ENCODE measurements at regions not wholly inside any gene's neighbourhood (a gene's known extent, or its start where the extent isn't known, plus 50 kb on each side); places are given as distances from the start of the nearest gene placed in this dataset.
"Not testable (repeated sequence)": the region's sequence is repeated elsewhere in the genome, so short reads cannot be mapped to it uniquely, and the experiment has no call there.

DNA sequence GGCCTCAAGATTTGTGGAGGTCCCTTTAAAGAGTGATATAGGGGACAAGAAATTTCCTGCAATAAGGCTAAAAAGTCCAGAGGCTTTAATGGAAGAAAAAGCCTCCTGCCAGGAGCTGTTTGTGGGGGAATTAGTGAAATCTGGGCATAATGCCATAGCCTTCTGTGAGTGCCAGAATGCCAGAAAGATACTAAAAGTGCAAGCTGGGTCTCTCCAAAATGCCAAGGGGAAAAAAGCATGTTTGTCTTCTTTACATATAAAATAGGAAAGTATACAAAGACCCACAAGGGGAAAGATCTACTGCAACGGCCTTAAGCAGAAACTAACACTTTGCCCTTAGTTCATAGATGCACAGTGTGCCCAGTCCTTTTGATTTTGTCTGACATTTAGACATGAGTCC is 647.7 kb upstream of the ZNF804A start:
- no peak for DNase-seq

DNA sequence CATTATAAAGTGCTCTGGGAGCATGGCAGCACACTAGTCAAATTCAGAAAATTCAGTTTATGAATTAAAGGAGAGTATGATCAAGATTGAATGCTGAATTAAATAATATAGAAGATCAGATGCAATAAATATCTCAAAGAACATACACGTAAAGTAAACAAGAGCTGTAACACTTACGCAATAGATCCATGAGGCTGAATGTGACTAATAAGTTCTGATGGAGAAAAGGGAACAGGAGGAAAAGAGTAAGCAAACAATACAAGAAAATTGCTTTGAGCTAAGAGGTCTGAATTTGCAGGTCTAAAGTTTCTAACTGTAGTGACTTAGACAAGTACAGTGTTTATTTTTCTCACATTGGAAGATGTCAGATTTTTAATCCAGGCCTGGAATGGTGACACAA is 646.7 kb upstream of the ZNF804A start:
- DNase-seq, result no peak

DNA sequence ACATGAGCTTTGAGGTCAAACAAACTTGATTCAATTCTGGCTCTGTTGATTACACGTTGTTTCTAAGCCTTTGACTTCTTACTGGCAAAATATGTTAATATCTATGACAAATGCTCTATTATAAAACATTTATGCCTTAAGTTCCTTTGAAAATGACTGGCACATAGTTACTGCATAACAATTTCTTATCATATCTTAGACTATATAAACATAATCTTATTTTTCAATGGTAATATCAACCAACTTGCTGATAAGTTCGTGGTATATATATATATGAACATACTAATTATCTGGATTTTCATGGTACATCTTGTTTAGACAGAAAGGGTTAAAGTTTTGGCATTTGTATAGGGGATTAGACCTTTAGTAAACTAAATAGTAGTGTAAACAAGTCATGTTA is 645.6 kb upstream of the ZNF804A start:
- DNase-seq, result no peak

DNA sequence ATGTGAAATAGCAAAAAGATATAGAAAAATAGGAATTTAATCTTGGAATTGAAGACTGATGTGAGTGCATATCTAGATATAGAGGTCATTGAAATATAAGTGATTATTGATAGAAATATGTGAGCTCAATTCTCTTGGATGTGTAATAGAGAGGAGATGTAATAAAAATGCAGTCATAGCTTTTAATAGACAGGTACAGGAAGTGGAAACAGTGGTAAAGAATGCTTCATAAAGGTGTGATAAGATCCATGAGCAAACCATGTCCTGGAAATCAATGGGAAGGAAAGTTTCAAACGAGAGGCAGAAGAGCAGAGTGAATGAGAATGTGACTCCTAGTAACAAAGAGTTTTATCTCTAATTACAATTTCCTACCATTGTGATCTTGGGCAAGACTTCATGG is 634.7 kb upstream of the ZNF804A start:
- DNase-seq, result no peak

DNA sequence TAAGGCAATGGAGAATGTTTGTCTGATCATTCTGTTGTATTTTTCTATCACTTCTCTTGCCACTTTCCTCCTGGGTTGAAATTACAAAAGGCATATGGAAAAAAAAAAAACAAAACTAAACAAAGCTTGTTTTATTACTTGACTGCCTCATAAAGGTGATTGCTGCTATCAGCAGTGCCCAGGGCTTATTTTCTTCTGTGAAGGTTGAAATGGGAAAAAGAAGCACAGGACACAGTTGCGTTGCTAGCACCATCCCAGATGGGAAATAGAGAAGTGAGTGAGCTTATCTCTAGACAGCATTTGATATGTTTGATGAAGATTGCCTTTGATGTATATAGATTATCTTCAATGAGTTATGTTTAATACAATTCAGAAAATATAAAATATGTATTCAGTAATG is 633.8 kb upstream of the ZNF804A start:
- no peak for DNase-seq

DNA sequence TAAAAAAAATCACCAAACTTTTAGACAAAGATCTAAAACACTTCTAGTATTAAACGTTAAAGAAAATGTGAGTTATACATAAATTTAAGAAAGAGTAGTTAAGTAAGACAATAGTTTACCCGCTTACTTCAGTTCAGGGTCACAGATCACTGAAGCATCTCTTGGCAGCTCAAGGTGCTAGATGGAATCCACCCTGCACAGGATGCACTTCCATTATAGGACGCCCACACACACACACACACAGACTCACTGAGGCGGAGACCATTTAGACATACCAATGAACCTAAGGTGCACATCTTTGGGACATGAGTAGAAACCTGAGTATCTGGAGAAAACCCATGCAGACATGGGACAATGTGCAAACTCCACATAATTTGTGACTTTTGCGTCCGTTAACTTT is 630.6 kb upstream of the ZNF804A start:
- DNase-seq, result no peak

DNA sequence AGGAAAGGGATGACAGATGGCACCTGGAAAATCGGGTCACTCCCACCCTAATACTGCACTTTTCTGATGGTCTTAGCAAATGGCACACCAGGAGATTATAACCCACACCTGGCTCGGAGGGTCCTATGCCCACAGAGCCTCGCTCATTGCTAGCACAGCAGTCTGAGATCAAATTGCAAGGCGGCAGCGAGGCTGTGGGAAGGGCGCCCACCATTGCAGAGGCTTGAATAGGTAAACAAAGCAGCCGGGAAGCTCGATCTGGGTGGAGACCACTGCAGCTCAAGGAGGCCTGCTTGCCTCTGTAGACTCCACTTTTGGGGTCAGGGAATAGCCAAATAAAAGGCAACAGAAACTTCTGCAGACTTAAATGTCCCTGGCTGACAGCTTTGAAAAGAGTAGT is 622.7 kb upstream of the ZNF804A start:
- DNase-seq, result not testable (repeated sequence)

DNA sequence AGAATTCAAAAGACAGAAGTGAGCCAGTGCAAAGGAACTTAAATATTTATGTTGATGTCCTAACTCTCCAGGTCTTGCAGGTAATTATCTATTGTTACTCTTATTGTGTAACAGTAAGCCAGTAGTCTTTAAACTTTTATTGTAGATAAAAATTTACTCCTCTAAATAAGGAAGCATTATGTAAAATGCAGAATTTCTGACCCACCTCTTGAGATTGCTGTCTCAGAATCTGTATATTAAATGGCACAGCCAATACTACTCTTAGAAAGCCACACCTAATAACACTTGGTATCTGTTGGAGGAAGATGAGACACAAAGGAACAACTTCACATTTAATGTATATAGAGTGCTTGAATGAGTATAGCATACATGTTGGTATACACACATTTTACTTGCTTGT is 613.5 kb upstream of the ZNF804A start:
- DNase-seq, result no peak

DNA sequence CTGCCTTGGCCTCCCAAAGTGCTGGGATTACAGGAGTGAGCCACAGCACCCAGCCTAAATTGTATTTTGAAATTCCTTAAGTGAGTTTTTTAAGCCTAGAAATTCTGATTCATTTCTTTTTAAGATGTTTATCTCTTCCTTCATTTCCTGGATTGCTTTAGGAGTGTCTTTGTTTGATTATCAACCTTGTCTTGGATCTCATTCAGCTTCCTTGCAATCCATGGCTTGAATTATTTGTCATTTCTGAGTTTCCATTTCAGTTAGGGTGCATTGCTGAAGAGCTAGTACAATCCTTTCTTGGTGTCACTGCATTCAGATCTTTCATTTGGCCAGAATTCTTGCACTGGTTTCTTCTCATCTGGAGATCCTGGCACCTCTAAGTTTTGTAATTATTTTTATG is 606.4 kb upstream of the ZNF804A start:
- no peak for DNase-seq

DNA sequence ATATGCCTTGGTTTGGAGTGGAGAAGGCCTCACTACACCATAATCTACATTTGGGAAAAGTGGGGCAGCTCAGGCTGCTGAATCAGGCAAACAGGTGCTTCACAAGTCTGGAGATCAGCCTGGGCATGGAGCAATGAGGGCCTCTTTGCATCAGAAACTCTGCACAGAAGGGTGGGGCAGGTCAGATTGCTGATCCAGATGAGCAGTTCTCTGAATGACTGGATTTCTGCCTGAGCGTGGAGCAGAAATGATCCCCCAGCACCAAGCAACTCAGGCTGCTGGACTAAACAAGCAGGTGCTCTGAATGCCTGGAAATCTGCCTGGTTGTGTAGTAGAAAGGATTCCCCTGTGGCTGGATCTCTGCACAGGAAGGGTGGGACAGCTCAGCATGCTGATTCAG is 605.3 kb upstream of the ZNF804A start:
- DNase-seq, result no peak

DNA sequence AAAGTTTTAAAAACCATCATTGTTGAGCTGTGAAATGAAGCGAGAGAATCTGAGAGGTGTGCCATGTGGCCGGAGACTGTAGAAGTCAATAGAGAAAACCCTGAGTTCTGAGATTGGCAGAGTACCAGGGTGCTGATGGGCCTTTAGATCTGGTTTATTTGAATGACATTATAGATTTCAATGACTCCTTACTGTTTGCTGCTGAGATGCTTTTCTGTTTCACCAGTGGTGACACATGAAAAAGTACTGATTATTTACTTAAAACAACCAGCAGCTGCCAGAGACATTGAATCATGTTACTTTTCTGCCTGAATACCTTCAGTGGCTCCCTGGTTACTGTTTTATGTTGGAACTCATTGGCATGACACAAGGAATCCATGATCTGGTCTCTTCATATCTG is 602.7 kb upstream of the ZNF804A start:
- no peak for DNase-seq

DNA sequence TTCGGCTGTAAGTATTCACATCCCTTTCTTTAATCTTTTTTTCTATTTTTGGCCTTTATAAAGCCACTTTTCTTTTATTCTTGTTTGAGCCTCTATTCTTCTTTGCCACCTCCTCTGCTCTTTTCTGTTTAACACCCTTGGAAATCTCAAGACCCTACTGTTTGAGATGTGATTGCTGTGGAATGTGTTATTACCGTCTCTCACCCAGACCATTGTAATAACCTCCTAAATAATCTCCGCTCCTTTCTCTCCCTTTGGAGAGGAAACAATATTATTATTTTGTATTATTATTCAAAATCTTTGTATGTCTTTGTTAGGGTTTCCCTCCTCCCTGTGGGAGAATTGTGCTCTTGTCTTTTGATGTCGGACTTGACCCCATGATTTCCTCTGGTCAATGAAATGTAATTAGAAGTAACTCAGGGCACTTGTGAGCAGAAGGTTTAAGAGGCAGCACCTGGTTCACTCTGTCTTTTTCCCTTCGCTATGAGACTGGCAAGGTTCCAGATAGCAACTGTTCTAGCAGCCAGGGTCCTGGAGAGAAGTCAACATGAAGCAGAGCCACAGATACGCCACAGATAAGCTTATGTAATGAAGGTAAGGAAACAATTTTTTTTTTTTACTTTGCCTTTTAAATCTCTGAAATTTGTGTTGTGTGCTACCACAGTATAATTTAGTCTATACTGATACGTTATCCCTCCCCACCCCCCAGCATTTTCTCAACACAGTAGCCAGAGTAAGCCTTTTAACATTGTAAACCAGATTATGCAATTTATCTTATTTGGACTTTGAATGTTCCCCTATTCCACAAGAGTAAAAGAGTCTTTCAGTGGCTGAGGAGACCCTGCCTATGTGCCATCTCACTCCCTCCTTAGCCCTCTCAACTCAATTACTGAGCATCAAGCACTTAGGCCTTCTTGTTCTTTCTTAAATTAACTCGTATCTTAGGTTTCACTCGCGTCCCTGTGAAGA is 601.2 kb upstream of the ZNF804A start:
- no peak for DNase-seq

DNA sequence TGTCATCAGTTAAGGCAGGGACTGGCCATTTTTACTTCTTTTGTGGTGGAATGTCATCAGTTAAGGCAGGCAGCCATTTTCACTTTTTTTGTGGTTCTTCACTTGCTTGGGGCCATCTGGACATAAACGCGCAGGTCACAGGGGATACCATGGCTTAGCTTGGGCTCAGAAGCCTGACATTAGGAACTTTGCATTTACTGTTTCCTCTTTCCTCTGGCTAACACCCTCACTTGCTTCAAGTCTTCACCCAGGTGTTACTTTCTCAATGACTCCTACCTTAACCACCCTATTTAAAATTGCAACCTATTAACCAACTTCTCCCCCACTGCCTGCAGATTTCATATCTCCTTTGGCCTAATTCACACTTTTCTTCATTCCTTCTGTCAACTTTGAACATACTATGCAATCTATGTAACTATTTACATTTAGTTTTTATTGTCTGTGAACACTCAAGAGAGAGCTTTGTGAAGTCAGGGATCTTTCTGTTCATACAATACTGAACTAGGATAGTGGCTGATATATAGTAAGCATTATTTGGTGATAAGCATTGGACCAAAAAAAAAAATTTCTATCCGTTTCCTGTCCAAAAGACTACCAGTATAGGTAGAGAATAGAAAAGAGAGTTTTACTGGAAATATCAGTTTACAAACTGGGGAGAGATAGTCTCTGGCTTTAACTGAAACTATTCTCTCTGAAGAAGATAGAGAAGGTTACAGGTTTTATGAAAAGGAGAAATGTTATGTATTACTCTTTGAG is 600.1 kb upstream of the ZNF804A start:
- DNase-seq, result no peak

DNA sequence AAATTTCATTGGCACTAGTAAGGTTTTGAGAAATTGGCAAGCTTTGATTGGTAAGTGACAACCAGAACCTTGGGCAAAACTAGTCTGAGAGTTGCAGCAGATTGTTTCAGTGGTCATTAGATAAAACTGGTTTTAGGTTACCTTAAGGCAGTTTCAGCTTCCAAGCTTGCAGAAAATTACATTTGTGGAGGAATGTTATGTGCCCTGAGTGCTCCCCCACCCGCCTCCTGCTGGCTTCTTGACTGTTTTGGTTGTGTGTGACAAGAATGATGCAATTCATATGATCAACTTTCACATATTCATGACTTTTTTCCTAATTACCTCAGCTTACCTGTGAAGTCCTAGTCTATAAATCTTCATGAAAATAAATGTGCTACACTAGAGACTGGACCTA is 599.5 kb upstream of the ZNF804A start:
- DNase-seq, result no peak

DNA sequence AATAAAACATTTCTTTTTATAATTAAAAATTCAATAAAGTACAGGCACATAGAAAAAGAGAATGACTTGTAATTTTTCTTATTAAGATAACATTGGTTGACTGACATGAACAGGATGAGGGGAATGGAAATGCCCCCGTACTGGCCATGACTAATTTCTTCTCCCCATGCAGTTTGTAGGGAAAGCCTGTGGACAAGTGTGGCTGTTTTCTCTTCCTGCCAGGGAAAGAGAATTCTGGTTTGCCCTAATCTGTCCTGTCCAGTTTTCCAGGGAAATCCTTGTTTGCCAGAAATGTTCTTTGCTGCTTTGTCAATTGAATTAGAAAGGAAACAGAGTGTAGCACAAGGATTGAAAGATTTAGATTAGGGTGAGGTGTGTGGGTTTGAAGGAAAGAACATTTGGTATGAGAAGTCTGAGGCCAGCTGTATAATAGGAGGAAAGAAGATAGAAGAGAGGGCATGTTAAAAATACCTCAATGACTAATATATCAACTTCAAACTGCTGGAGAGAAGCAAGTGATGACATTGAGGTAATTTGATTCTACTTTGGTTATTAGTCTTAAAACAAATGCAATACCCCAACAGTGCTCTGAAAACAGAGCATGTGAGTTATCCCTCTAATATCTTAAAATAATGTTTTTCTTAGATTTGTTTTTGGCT is 593.9 kb upstream of the ZNF804A start:
- DNase-seq, result no peak

DNA sequence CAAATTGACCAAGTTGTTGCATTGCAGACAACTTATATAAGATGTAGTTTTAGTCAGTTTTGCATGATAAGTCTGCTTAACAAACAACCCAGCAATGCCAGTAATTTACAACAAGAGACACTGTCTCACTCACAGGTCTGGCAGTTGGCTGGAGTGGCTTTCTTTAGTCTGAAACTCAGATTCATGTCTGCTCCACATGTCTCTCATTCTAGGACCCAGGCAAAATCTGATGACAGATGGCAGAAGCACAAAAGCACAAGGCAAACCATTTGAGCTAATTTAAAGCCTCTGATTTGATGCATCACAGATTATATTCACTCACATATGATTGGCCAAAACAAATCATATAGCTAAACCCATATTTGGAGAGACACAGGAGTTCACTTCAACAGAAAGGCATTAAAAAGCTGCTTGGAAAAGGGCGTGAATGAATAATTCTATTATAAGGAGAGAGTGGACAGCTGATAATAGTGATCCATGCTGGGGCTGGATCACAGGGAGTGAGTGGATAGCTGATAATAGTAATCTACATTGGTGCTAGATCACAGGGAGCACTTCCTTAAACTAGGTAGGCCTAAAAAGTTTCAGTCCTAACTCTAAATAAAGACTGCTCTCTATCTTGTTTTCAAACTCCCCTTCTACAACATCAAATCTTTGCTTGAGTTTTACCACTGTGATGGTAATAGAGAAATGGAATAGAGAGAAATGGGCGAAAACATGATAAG is 593.2 kb upstream of the ZNF804A start:
- no peak for DNase-seq

DNA sequence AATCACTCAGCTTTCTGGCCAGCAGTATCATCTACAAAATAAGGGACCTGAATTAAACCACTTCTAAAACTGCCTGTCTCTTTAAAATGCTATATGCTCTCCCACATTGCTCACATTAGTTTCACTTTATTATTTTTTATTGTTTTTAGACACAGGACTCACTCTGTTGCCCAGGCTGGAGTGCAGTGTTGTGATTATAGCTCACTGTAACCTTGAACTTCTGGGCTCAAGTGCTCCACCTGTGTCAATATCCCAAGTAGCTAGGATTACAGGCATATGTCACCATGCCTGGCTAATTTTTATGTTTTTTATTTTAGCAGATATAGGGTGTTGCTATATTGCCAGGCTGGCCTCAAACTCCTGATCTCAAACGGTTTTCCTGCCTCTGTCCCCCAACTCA is 591.3 kb upstream of the ZNF804A start:
- no peak for DNase-seq

DNA sequence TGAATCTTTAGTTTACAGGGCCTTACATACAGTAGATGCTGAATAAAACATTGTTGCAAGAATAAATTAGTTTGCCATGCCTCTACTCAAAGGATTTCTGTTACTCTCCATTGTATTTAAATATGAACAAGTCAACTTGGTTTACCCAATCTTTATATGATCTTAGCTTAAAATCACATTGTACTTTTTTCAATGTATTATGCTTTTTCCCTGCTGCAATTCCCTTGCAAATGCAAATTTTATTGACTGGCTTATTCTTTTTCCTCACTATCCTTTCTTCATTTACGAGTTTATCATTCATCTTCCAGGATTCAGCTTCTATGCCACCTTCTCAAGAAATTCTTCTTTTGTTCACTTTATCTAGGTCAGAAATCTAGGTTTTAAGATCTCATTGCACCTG is 571.4 kb upstream of the ZNF804A start:
- no peak for DNase-seq

DNA sequence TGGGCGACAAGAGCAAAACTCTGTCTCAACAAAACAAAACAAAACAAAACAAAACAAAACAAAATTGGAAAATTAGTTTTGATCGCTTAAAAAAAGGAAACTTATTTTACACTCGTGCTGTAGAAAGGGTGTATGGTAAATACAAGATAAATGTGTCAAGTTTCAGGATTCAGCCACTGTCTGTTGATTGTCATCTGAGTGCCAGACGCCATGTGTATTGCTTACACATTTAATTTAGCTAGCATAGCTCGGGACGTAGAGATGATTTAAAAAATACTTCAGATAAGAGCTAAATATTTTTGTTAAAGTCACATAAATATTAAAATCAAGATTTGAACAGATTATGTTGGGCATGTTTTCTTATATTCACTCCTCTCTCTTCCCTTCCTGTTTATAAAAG is 568.1 kb upstream of the ZNF804A start:
- DNase-seq, result no peak

DNA sequence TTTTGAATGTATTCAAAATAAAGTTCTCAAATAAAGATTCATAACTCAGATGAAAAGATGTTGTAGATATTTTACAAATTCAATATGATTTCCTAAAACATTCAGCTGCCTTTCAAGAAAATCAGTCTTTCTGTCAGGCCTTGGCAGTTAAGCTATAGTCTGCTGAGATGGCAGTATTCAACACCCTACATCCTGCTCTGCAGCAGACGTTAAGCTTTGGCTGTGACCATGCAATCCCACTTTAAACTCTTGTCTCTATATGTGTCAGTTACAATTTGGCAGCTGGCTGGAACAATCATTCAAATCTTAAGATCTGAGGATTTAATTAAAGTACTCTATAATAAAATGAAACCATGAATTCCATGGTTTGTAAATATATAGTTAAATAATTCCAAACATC is 567.3 kb upstream of the ZNF804A start:
- no peak for DNase-seq

DNA sequence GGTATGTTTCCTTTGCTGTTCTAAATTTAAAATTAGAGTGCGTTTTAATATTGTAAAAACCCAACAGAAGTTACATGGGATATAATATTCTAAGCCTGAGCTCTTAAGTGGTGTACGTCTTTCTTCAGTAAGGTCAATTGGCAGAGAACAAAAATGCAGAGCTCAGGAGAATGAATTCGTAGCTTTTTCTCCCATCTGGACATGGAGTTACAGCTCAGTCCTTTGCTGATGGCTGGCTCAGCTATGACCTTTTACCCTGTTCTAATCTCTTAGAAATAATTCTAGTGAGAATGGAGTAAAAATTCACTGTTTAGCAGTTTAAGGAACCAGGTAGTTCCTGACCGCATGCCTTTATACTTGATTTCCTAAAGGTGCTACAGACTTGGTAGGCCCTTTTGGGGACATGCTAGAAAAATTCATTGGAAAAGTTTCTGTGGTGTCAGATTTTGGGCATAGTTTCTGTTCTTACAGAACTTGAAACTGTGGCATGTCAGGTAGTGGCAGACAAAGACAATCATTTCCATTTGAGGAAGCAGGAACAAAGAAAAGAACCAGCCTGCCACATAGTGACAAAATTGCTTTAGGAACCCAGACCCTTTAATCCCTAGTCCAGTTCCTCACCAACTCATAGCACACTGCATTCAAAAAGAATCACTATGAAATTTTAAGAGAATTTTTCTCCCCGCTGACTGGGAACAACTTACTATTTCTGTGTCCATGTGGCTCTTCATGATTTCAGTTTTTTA is 566.8 kb upstream of the ZNF804A start:
- DNase-seq, result no peak

DNA sequence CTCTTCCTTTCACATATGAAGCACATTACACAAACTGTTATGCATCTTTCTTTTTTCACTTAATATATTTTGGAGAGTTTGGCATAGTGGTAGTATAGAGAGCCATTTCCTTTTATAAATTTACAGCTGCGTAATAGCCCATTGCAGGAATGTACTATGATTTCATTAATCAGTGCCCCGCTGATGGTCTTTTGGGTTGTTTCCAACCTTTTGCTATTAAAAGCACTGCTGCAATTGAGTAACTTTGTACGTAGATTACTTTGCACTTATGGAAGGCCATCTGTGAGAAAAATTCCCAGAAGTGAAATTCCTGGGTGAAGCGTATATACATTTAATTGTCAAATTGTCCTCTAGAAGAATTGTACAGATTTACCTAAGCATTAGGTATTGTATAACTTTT is 565.3 kb upstream of the ZNF804A start:
- no peak for DNase-seq
